Bone marrow (tissue), 2 donors: ENCODE measurements at regions not wholly inside any gene's neighbourhood (a gene's known extent, or its start where the extent isn't known, plus 50 kb on each side); places are given as distances from the start of the nearest gene placed in this dataset.

Experiments
- DNase-seq, 2 donors: peaks; one replicate each; lab custom pipeline; 2025; lab: John Stamatoyannopoulos, UW

GRCh38 chr15:96253006-96253747 lies 77.3 kb upstream of the NR2F2 start:
- no peak for DNase-seq

GRCh38 chr15:96254173-96254572 lies 76.3 kb upstream of the NR2F2 start:
- no peak for DNase-seq

GRCh38 chr15:96255599-96255998 lies 74.9 kb upstream of the NR2F2 start:
- no peak for DNase-seq

- no peak for DNase-seq
Measured at GRCh38 chr15:96261575-96262034, 68.9 kb upstream of the NR2F2 start.

- no peak for DNase-seq
Measured at GRCh38 chr15:96262097-96262496, 68.4 kb upstream of the NR2F2 start.

GRCh38 chr15:96262549-96263489 lies 67.7 kb upstream of the NR2F2 start:
- DNase-seq, result no peak

- DNase-seq, result no peak
Measured at GRCh38 chr15:96264351-96264798, 66.1 kb upstream of the NR2F2 start.

GRCh38 chr15:96264801-96265515 lies 65.5 kb upstream of the NR2F2 start:
- DNase-seq, result no peak

GRCh38 chr15:96266456-96266855 lies 64.0 kb upstream of the NR2F2 start:
- no peak for DNase-seq

- DNase-seq, result no peak
Measured at GRCh38 chr15:96267463-96267862, 63.0 kb upstream of the NR2F2 start.

GRCh38 chr15:96268442-96269204 lies 61.9 kb upstream of the NR2F2 start:
- no peak for DNase-seq

- DNase-seq, result no peak
Measured at GRCh38 chr15:96270581-96271172, 59.8 kb upstream of the NR2F2 start.

- DNase-seq, result no peak
Measured at GRCh38 chr15:96272427-96272826, 58.1 kb upstream of the NR2F2 start.

GRCh38 chr15:96273317-96274086 lies 57.0 kb upstream of the NR2F2 start:
- DNase-seq, result no peak

GRCh38 chr15:96274087-96274440 lies 56.4 kb upstream of the NR2F2 start:
- no peak for DNase-seq

- no peak for DNase-seq
Measured at GRCh38 chr15:96274698-96275097, 55.8 kb upstream of the NR2F2 start.

GRCh38 chr15:96276438-96277210 lies 53.9 kb upstream of the NR2F2 start:
- no peak for DNase-seq
